ENCODE measurements at regions not wholly inside any gene's neighbourhood (a gene's known extent, or its start where the extent isn't known, plus 50 kb on each side); places are given as distances from the start of the nearest gene placed in this dataset.

- H2BK120ac ChIP-seq (ENCODE audit: insufficient read depth, low read length, poor library complexity): no peak overlapping the region
- H3K14ac ChIP-seq (ENCODE audit: low read length): no peak overlapping the region
- H3K4me3 ChIP-seq (ENCODE audit: low read depth, low read length): no peak overlapping the region
- H3K23ac ChIP-seq (ENCODE audit: low read length): no peak overlapping the region
- no peak overlapping the region for H2AK5ac ChIP-seq (ENCODE audit: low read length)
- WGBS (ENCODE audit: extremely low coverage, insufficient coverage, insufficient read length): no CpG with 5 or more reads among the region's 4 CpGs
- H3K79me1 ChIP-seq (ENCODE audit: low read length): no peaks in the 10 kb centered on the region
- no peak overlapping the region for H4K91ac ChIP-seq (ENCODE audit: low read depth, low read length)
- H3K4ac ChIP-seq (ENCODE audit: low read depth, low read length): no peak overlapping the region
- H3K9me3 ChIP-seq (ENCODE audit: insufficient read depth, low read depth, low read length): no peaks in the 10 kb centered on the region
- H3K18ac ChIP-seq (ENCODE audit: low read length): no peak overlapping the region
- no peak overlapping the region for H3K4me2 ChIP-seq (ENCODE audit: low read length)
- H3K27ac ChIP-seq (ENCODE audit: low read depth, low read length): no peak overlapping the region
- H2BK12ac ChIP-seq (ENCODE audit: low read length): no peak overlapping the region
- H3K9ac ChIP-seq (ENCODE audit: low read length): no peak overlapping the region
- H3K79me2 ChIP-seq (ENCODE audit: control insufficient read depth, insufficient read depth, low read length, poor library complexity): no peaks in the 10 kb centered on the region
- H2BK5ac ChIP-seq (ENCODE audit: low read depth, low read length, poor library complexity): no peak overlapping the region
- H3K27me3 ChIP-seq (ENCODE audit: insufficient read depth, low read length): no peaks in the 10 kb centered on the region
- no peaks in the 10 kb centered on the region for H3K4me1 ChIP-seq (ENCODE audit: control insufficient read depth in 1 of 2, insufficient read depth in 2 of 2, low read length in 2 of 2)
- no peak overlapping the region for H2AFZ ChIP-seq (ENCODE audit: insufficient read depth, low read length, poor library complexity)
- H4K12ac ChIP-seq (ENCODE audit: low read depth, low read length): no peak overlapping the region
- DNase-seq: peak in 1 of 2 donors; percentile 28
- no peak overlapping the region for H4K8ac ChIP-seq (ENCODE audit: low read depth, low read length)
- no peaks in the 10 kb centered on the region for H3K36me3 ChIP-seq (ENCODE audit: control insufficient read depth in 1 of 2, insufficient read depth in 2 of 2, low read length in 2 of 2)
These were observed 415.3 kb upstream of the CADM1 start for GRCh38 chr11:115919341-115920091.

DNA sequence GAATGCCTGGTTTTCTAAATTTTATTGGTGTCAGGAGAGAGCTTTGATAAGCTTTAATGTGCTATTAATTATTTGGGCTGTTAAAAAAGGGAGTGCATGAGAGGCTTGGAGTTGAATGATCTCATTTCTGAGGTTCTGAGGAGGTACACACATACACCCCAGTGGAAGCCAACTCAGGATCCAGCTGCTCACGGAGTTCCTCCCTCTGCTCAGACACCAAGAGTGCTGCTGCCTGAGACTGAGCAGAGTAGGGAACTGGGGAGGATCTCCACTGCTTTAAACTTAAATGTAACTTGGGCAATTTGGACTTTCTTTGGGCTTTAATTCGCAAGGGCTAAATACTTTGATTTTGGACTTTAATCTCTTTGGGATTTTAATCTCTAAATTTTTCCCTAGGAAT lies 414.4 kb upstream of the CADM1 start:
- no peak overlapping the region for H3K27ac ChIP-seq (ENCODE audit: low read depth, low read length)
- H2AK5ac ChIP-seq (ENCODE audit: low read length): no peak overlapping the region
- H3K9me3 ChIP-seq (ENCODE audit: insufficient read depth, low read depth, low read length): no peaks in the 10 kb centered on the region
- H4K8ac ChIP-seq (ENCODE audit: low read depth, low read length): no peak overlapping the region
- H3K4ac ChIP-seq (ENCODE audit: low read depth, low read length): no peak overlapping the region
- H3K79me2 ChIP-seq (ENCODE audit: control insufficient read depth, insufficient read depth, low read length, poor library complexity): no peaks in the 10 kb centered on the region
- H3K4me1 ChIP-seq (ENCODE audit: control insufficient read depth in 1 of 2, insufficient read depth in 2 of 2, low read length in 2 of 2): no peaks in the 10 kb centered on the region
- no peaks in the 10 kb centered on the region for H3K79me1 ChIP-seq (ENCODE audit: low read length)
- DNase-seq: no peak
- no peak overlapping the region for H2BK12ac ChIP-seq (ENCODE audit: low read length)
- no peak overlapping the region for H3K18ac ChIP-seq (ENCODE audit: low read length)
- no peak overlapping the region for H3K4me3 ChIP-seq (ENCODE audit: low read depth, low read length)
- no peaks in the 10 kb centered on the region for H3K36me3 ChIP-seq (ENCODE audit: control insufficient read depth in 1 of 2, insufficient read depth in 2 of 2, low read length in 2 of 2)
- H2BK120ac ChIP-seq (ENCODE audit: insufficient read depth, low read length, poor library complexity): no peak overlapping the region
- no peak overlapping the region for H3K4me2 ChIP-seq (ENCODE audit: low read length)
- no peak overlapping the region for H3K14ac ChIP-seq (ENCODE audit: low read length)
- no peak overlapping the region for H4K12ac ChIP-seq (ENCODE audit: low read depth, low read length)
- H3K27me3 ChIP-seq (ENCODE audit: insufficient read depth, low read length): no peaks in the 10 kb centered on the region
- H4K91ac ChIP-seq (ENCODE audit: low read depth, low read length): no peak overlapping the region
- H3K23ac ChIP-seq (ENCODE audit: low read length): no peak overlapping the region
- WGBS (ENCODE audit: extremely low coverage, insufficient coverage, insufficient read length): no CpG with 5 or more reads among the region's 2 CpGs
- H2AFZ ChIP-seq (ENCODE audit: insufficient read depth, low read length, poor library complexity): no peak overlapping the region
- no peak overlapping the region for H2BK5ac ChIP-seq (ENCODE audit: low read depth, low read length, poor library complexity)
- no peak overlapping the region for H3K9ac ChIP-seq (ENCODE audit: low read length)

DNA sequence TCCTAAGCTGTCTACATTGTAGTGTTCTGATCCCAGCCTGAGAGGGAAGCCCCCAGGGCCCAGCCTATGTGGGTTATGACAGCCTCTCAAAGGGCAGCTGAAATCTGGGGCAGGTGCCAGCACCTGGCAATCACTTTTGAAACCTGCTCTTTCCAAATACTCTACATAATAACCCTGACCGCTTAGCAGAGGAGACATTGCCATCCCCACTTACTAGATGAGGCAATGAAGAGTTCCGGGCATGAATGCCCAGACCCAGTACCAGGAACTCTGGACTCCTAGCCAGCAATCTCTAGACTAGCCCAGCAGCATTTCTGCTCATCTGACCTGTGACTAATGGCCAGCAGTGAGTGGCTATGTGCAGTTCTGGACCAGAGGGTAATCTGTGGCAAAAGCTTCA lies 412.4 kb upstream of the CADM1 start:
- Histone ChIP-seq H3K23ac (ENCODE audit: low read length) (no peak overlapping the region), H3K4me1 (ENCODE audit: control insufficient read depth in 1 of 2, insufficient read depth in 2 of 2, low read length in 2 of 2) (peaks cover 0 to 3% of the 10 kb centered on the region in 2 experiments), H4K12ac (ENCODE audit: low read depth, low read length) (no peak overlapping the region), H3K4me2 (ENCODE audit: low read length) (no peak overlapping the region), H3K4me3 (ENCODE audit: low read depth, low read length) (no peak overlapping the region), H3K79me2 (ENCODE audit: control insufficient read depth, insufficient read depth, low read length, poor library complexity) (no peaks in the 10 kb centered on the region), H3K4ac (ENCODE audit: low read depth, low read length) (no peak overlapping the region), H3K14ac (ENCODE audit: low read length) (no peak overlapping the region), H2AFZ (ENCODE audit: insufficient read depth, low read length, poor library complexity) (no peak overlapping the region), H2BK120ac (ENCODE audit: insufficient read depth, low read length, poor library complexity) (no peak overlapping the region), H3K36me3 (ENCODE audit: control insufficient read depth in 1 of 2, insufficient read depth in 2 of 2, low read length in 2 of 2) (no peaks in the 10 kb centered on the region), H3K79me1 (ENCODE audit: low read length) (no peaks in the 10 kb centered on the region), H2BK5ac (ENCODE audit: low read depth, low read length, poor library complexity) (no peak overlapping the region), H4K8ac (ENCODE audit: low read depth, low read length) (no peak overlapping the region), H3K18ac (ENCODE audit: low read length) (no peak overlapping the region), H3K27me3 (ENCODE audit: insufficient read depth, low read length) (no peaks in the 10 kb centered on the region), H3K9ac (ENCODE audit: low read length) (no peak overlapping the region), H2BK12ac (ENCODE audit: low read length) (no peak overlapping the region), H4K91ac (ENCODE audit: low read depth, low read length) (no peak overlapping the region), H3K9me3 (ENCODE audit: insufficient read depth, low read depth, low read length) (no peaks in the 10 kb centered on the region), H2AK5ac (ENCODE audit: low read length) (no peak overlapping the region), H3K27ac (ENCODE audit: low read depth, low read length) (no peak overlapping the region)
- peak; percentile 16 to 18 for DNase-seq
- no CpG with 5 or more reads among the region's 2 CpGs for WGBS (ENCODE audit: extremely low coverage, insufficient coverage, insufficient read length)

- H2AFZ ChIP-seq (ENCODE audit: insufficient read depth, low read length, poor library complexity): no peak overlapping the region
- H3K14ac ChIP-seq (ENCODE audit: low read length): no peak overlapping the region
- H3K4ac ChIP-seq (ENCODE audit: low read depth, low read length): no peak overlapping the region
- no peaks in the 10 kb centered on the region for H3K79me2 ChIP-seq (ENCODE audit: control insufficient read depth, insufficient read depth, low read length, poor library complexity)
- H3K9ac ChIP-seq (ENCODE audit: low read length): no peak overlapping the region
- peaks cover 2% of the 10 kb centered on the region for H3K9me3 ChIP-seq (ENCODE audit: insufficient read depth, low read depth, low read length)
- no peak overlapping the region for H3K18ac ChIP-seq (ENCODE audit: low read length)
- no peak overlapping the region for H4K8ac ChIP-seq (ENCODE audit: low read depth, low read length)
- peak; percentile 12 to 51 for DNase-seq
- no CpG with 5 or more reads among the region's 2 CpGs for WGBS (ENCODE audit: extremely low coverage, insufficient coverage, insufficient read length)
- H3K27ac ChIP-seq (ENCODE audit: low read depth, low read length): no peak overlapping the region
- no peak overlapping the region for H3K23ac ChIP-seq (ENCODE audit: low read length)
- no peaks in the 10 kb centered on the region for H3K79me1 ChIP-seq (ENCODE audit: low read length)
- no peak overlapping the region for H2BK120ac ChIP-seq (ENCODE audit: insufficient read depth, low read length, poor library complexity)
- H2AK5ac ChIP-seq (ENCODE audit: low read length): no peak overlapping the region
- peaks cover 0 to 3% of the 10 kb centered on the region in 2 experiments for H3K4me1 ChIP-seq (ENCODE audit: control insufficient read depth in 1 of 2, insufficient read depth in 2 of 2, low read length in 2 of 2)
- no peaks in the 10 kb centered on the region for H3K27me3 ChIP-seq (ENCODE audit: insufficient read depth, low read length)
- no peaks in the 10 kb centered on the region for H3K36me3 ChIP-seq (ENCODE audit: control insufficient read depth in 1 of 2, insufficient read depth in 2 of 2, low read length in 2 of 2)
- no peak overlapping the region for H3K4me3 ChIP-seq (ENCODE audit: low read depth, low read length)
- H4K12ac ChIP-seq (ENCODE audit: low read depth, low read length): no peak overlapping the region
- no peak overlapping the region for H2BK12ac ChIP-seq (ENCODE audit: low read length)
- no peak overlapping the region for H4K91ac ChIP-seq (ENCODE audit: low read depth, low read length)
- H2BK5ac ChIP-seq (ENCODE audit: low read depth, low read length, poor library complexity): no peak overlapping the region
- H3K4me2 ChIP-seq (ENCODE audit: low read length): no peak overlapping the region
These were observed 408.3 kb upstream of the CADM1 start for GRCh38 chr11:115912484-115912945.

All from trophoblast cell (in vitro differentiated cells and primary cell).